Mesenchymal stem cell (in vitro differentiated cells and primary cell): ENCODE measurements at regions not wholly inside any gene's neighbourhood (a gene's known extent, or its start where the extent isn't known, plus 50 kb on each side); places are given as distances from the start of the nearest gene placed in this dataset.

ENCODE experiments used
- DNase-seq: peaks from one replicate; pipeline ENCODE4 v3.0.0-alpha.2; 2013
- H2AFZ ChIP-seq: one replicate; pipeline ENCODE4 v1.6.1; 2013; ENCODE audit warnings: low read depth, mild to moderate bottlenecking, control low read depth, inconsistent platforms, low read length, moderate library complexity
- H2AK5ac ChIP-seq: 2 replicates; pipeline ENCODE4 v1.6.1; 2013; ENCODE audit warnings: low read length, moderate library complexity, mild to moderate bottlenecking, inconsistent platforms; ENCODE audit not compliant: severe bottlenecking
- H2BK120ac ChIP-seq: one replicate; pipeline ENCODE4 v1.6.1; 2013; ENCODE audit warnings: low read depth, mild to moderate bottlenecking, inconsistent platforms, low read length, moderate library complexity
- H2BK12ac ChIP-seq, 2 experiments: one replicate each; pipeline ENCODE4 v1.6.1; 2013; ENCODE audit warnings: inconsistent platforms in 2 of 2, low read length in 2 of 2, mild to moderate bottlenecking in 2 of 2, moderate library complexity in 2 of 2, control low read depth in 1 of 2
- H2BK15ac ChIP-seq: one replicate; pipeline ENCODE4 v1.6.1; 2013; ENCODE audit warnings: mild to moderate bottlenecking, low read depth, inconsistent platforms; ENCODE audit not compliant: poor library complexity, severe bottlenecking
- H2BK5ac ChIP-seq: 2 replicates; pipeline ENCODE4 v1.6.1; 2013; ENCODE audit warnings: low read depth, mild to moderate bottlenecking, low read length, control low read depth, inconsistent platforms; ENCODE audit not compliant: poor library complexity, severe bottlenecking
- H3K14ac ChIP-seq, 2 experiments: one replicate each; pipeline ENCODE4 v1.6.1; 2013; ENCODE audit warnings: inconsistent platforms in 2 of 2, low read length in 2 of 2, control low read depth in 1 of 2, mild to moderate bottlenecking in 1 of 2, moderate library complexity in 1 of 2
- H3K18ac ChIP-seq, 2 experiments: one replicate each; pipeline ENCODE4 v1.6.1; 2013; ENCODE audit warnings: inconsistent platforms in 2 of 2, low read length in 2 of 2, control low read depth in 1 of 2, low read depth in 1 of 2, mild to moderate bottlenecking in 1 of 2
- H3K23ac ChIP-seq, 2 experiments: one replicate each; pipeline ENCODE4 v1.6.1; 2013; ENCODE audit warnings: inconsistent platforms in 2 of 2, low read length in 2 of 2, mild to moderate bottlenecking in 2 of 2, moderate library complexity in 2 of 2, control low read depth in 1 of 2
- H3K27ac ChIP-seq: 2 replicates; pipeline ENCODE4 v1.5.1; 2013; ENCODE audit warnings: mild to moderate bottlenecking, moderate library complexity, low read length, control low read depth, inconsistent platforms; ENCODE audit not compliant: poor library complexity, severe bottlenecking
- H3K27me3 ChIP-seq, 2 experiments: 2 replicates each; pipeline versions ENCODE4 v1.6.1 to v1.7.0; 2013; ENCODE audit warnings: low read length in 2 of 2, mild to moderate bottlenecking in 2 of 2, moderate library complexity in 2 of 2, control low read depth in 1 of 2, inconsistent platforms in 1 of 2; ENCODE audit not compliant: control insufficient read depth in 1 of 2, insufficient read depth in 1 of 2
- H3K36me3 ChIP-seq, 2 experiments: 2 replicates each; pipeline versions ENCODE4 v1.6.1 to v1.7.0; 2013; ENCODE audit warnings: low read length in 2 of 2, control low read depth in 1 of 2, inconsistent platforms in 1 of 2, low read depth in 1 of 2, mild to moderate bottlenecking in 1 of 2; ENCODE audit not compliant: insufficient read depth in 2 of 2, control insufficient read depth in 1 of 2
- H3K4ac ChIP-seq, 2 experiments: one replicate each; pipeline ENCODE4 v1.6.1; 2013; ENCODE audit warnings: inconsistent platforms in 2 of 2, low read length in 2 of 2, mild to moderate bottlenecking in 2 of 2, moderate library complexity in 2 of 2, control low read depth in 1 of 2, low read depth in 1 of 2
- H3K4me1 ChIP-seq: 2 replicates; pipeline ENCODE4 v1.6.1; 2013; ENCODE audit warnings: low read depth, low read length, control low read depth; ENCODE audit not compliant: control insufficient read depth, insufficient read depth
- H3K4me2 ChIP-seq: 2 replicates; pipeline ENCODE4 v1.6.1; 2013; ENCODE audit warnings: low read length, mild to moderate bottlenecking, inconsistent platforms; ENCODE audit not compliant: poor library complexity, severe bottlenecking
- H3K4me3 ChIP-seq, 2 experiments: 2 replicates each; pipeline versions ENCODE4 v1.5.1 to v1.7.0; 2013; ENCODE audit warnings: low read length in 2 of 2, mild to moderate bottlenecking in 2 of 2, control low read depth in 1 of 2, low read depth in 1 of 2; ENCODE audit not compliant: insufficient read depth in 1 of 2
- H3K79me1 ChIP-seq: replicated peaks from 2 replicates; pipeline ENCODE4 v1.6.1; 2013; ENCODE audit warnings: mild to moderate bottlenecking, control low read depth, low read length, inconsistent platforms; ENCODE audit not compliant: poor library complexity, severe bottlenecking
- H3K9ac ChIP-seq: 2 replicates; pipeline ENCODE4 v1.7.0; 2013; ENCODE audit warnings: mild to moderate bottlenecking, low read length, moderate library complexity
- H3K9me3 ChIP-seq: 2 replicates; pipeline ENCODE4 v1.7.0; 2013; ENCODE audit warnings: mild to moderate bottlenecking, low read length; ENCODE audit not compliant: control insufficient read depth
- H4K8ac ChIP-seq: one replicate; pipeline ENCODE4 v1.6.1; 2013; ENCODE audit warnings: inconsistent platforms, mild to moderate bottlenecking, low read length, moderate library complexity
- H4K91ac ChIP-seq: one replicate; pipeline ENCODE4 v1.6.1; 2013; ENCODE audit warnings: mild to moderate bottlenecking, low read length, inconsistent platforms
- WGBS: methylation state at CpG from one replicate; pipeline ENCODE4 v1.1.7; 2013; ENCODE audit warnings: mixed read lengths; 5-methylcytosine and 5-hydroxymethylcytosine counted together

DNA sequence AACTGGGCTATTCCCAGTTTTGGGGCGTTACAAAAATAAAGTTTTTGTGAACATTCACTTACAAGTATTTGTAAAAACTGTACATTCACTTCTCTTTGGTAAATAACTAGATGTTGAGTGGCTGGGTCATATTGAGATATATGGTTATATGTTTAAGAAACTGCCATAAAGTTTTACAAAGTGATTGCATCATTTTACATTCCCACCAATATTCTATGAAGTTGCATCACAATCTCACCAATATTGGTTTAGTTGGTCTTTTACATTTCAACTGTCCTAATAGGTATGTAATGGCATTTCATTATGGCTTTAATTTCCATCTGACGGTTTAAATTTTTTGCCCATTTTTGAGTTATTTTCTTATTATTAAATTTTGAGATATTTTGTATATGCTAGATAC lies 251.7 kb upstream of the GNAI1 start:
- H3K79me1 ChIP-seq: no peaks in the 10 kb centered on the region
- H3K9me3 ChIP-seq: no peaks in the 10 kb centered on the region
- no peak overlapping the region for H2AK5ac ChIP-seq
- WGBS: no CpG with 5 or more reads among the region's 2 CpGs
- H3K23ac ChIP-seq: no peak overlapping the region
- H3K4me1 ChIP-seq: no peaks in the 10 kb centered on the region
- H2AFZ ChIP-seq: no peak overlapping the region
- H2BK12ac ChIP-seq: no peak overlapping the region
- H2BK5ac ChIP-seq: no peak overlapping the region
- no peak overlapping the region for H3K9ac ChIP-seq
- H3K18ac ChIP-seq: no peak overlapping the region
- H2BK15ac ChIP-seq: no peak overlapping the region
- no peak for DNase-seq
- no peak overlapping the region for H3K4me2 ChIP-seq
- H3K4ac ChIP-seq: no peak overlapping the region
- no peak overlapping the region for H3K27ac ChIP-seq
- no peak overlapping the region for H3K4me3 ChIP-seq
- H3K27me3 ChIP-seq: no peaks in the 10 kb centered on the region
- no peak overlapping the region for H4K91ac ChIP-seq
- no peak overlapping the region for H4K8ac ChIP-seq
- no peaks in the 10 kb centered on the region for H3K36me3 ChIP-seq
- no peak overlapping the region for H3K14ac ChIP-seq
- no peak overlapping the region for H2BK120ac ChIP-seq

GRCh38 chr7:79880312-79880711 lies 254.3 kb upstream of the GNAI1 start:
- Histone ChIP-seq H3K27ac (no peak overlapping the region), H4K91ac (no peak overlapping the region), H2BK5ac (no peak overlapping the region), H3K4me3 (no peak overlapping the region), H3K79me1 (no peaks in the 10 kb centered on the region), H3K23ac (no peak overlapping the region), H3K36me3 (no peaks in the 10 kb centered on the region), H3K14ac (no peak overlapping the region), H2BK120ac (no peak overlapping the region), H2BK15ac (no peak overlapping the region), H3K4me2 (no peak overlapping the region), H3K9ac (no peak overlapping the region), H3K9me3 (no peaks in the 10 kb centered on the region), H3K4ac (no peak overlapping the region), H3K18ac (no peak overlapping the region), H2AFZ (no peak overlapping the region), H2AK5ac (no peak overlapping the region), H4K8ac (no peak overlapping the region), H2BK12ac (no peak overlapping the region), H3K27me3 (no peaks in the 10 kb centered on the region), H3K4me1 (no peaks in the 10 kb centered on the region)
- WGBS: 0% methylated on average over 1 of the region's 2 CpGs
- DNase-seq: no peak

DNA sequence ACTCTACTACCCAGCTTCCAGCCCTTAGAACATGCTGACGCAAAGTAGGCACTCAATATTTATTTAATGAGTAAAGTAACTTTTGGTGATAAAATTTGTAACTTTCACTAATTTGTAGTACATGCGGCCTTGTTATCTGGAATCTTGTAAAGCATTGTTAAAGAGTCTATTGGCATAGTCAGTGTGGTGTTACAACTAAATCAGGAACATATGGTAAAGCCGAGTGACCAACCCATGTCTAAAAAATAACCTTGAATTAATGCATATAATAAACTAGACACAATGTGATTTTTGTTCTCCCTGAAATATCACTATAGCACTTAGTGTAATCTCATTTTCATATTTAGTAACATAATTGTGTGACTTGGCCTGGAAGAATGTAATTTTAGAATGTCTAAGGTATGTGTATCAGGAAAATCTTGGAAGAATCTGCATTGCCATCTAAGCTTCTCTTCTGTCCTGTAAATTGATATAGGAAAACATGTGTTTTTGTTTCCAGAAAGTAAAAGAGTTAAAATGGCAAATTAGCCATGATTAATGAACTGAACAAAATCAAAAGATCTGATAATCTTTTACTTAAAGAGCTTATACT lies 256.7 kb upstream of the GNAI1 start:
- no peak overlapping the region for H3K9ac ChIP-seq
- no peak overlapping the region for H2AK5ac ChIP-seq
- H4K8ac ChIP-seq: no peak overlapping the region
- no peaks in the 10 kb centered on the region for H3K9me3 ChIP-seq
- no peak overlapping the region for H3K4me2 ChIP-seq
- H3K18ac ChIP-seq: no peak overlapping the region
- no peak overlapping the region for H2BK120ac ChIP-seq
- no peaks in the 10 kb centered on the region for H3K36me3 ChIP-seq
- 85% methylated on average over 2 of the region's 3 CpGs for WGBS
- H3K27me3 ChIP-seq: no peaks in the 10 kb centered on the region
- H3K4ac ChIP-seq: no peak overlapping the region
- no peak overlapping the region for H4K91ac ChIP-seq
- H2BK15ac ChIP-seq: no peak overlapping the region
- no peak overlapping the region for H2BK5ac ChIP-seq
- H3K4me3 ChIP-seq: no peak overlapping the region
- H3K79me1 ChIP-seq: no peaks in the 10 kb centered on the region
- no peak for DNase-seq
- H3K14ac ChIP-seq: no peak overlapping the region
- no peak overlapping the region for H3K27ac ChIP-seq
- H2BK12ac ChIP-seq: no peak overlapping the region
- no peak overlapping the region for H2AFZ ChIP-seq
- H3K23ac ChIP-seq: no peak overlapping the region
- H3K4me1 ChIP-seq: no peaks in the 10 kb centered on the region

GRCh38 chr7:79876848-79877252 lies 257.8 kb upstream of the GNAI1 start:
- Histone ChIP-seq H3K14ac (no peak overlapping the region), H2BK120ac (no peak overlapping the region), H4K8ac (no peak overlapping the region), H2AFZ (no peak overlapping the region), H2AK5ac (no peak overlapping the region), H2BK15ac (no peak overlapping the region), H3K4me1 (no peaks in the 10 kb centered on the region), H2BK12ac (no peak overlapping the region), H3K4ac (no peak overlapping the region), H3K4me3 (no peak overlapping the region), H3K27ac (peak overlapping the region; percentile 8), H4K91ac (no peak overlapping the region), H3K4me2 (no peak overlapping the region), H3K36me3 (no peaks in the 10 kb centered on the region), H3K9me3 (no peaks in the 10 kb centered on the region), H3K23ac (no peak overlapping the region), H2BK5ac (no peak overlapping the region), H3K79me1 (no peaks in the 10 kb centered on the region), H3K27me3 (no peaks in the 10 kb centered on the region), H3K9ac (no peak overlapping the region), H3K18ac (no peak overlapping the region)
- peak; percentile 95 for DNase-seq
- 21% methylated on average over 6 of the region's 6 CpGs for WGBS
